ENCODE measurements at regions not wholly inside any gene's neighbourhood (a gene's known extent, or its start where the extent isn't known, plus 50 kb on each side); places are given as distances from the start of the nearest gene placed in this dataset.

DNA sequence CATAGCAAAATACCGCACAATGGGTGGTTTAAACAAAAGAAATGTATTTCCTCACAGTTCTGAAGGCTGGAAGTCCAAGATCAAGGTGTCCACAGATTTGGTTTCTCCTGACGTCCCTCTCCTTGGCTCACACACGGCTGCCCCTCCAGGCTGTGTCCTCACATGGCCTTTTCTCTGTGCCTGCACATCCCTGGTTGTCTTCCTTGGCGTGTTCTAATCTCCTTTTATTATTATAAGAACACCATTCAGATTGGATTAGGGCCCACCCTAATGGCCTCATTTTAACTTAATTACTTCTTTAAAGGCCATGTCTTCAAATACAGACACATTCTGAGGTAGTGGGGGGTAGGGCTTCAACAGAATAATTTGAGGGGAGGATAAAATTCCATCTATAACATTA lies 87.9 kb downstream of the FZD1 start:
- TF ChIP-seq EZH2phosphoT487 (IDR thresholded peaks at IDR 0.05; ENCODE audit: borderline replicate concordance, low read length) (no peak), CTCF (IDR thresholded peaks at IDR 0.05; ENCODE audit: low read depth, low read length, poor library complexity, severe bottlenecking) (no peak)

GRCh38 chr7:91353848-91354247 lies 89.6 kb downstream of the FZD1 start:
- Histone ChIP-seq H3K4me3 (ENCODE audit: low read length) (no peak overlapping the region), H4K20me1 (ENCODE audit: control insufficient read depth, insufficient read depth, low read depth, low read length) (no peaks in the 10 kb centered on the region), H3K27ac (ENCODE audit: low read depth, low read length) (no peak overlapping the region), H3K27me3 (ENCODE audit: control insufficient read depth, low read length) (no peaks in the 10 kb centered on the region), H3K4me2 (ENCODE audit: low read length) (no peak overlapping the region), H3K9me2 (replicated peaks; ENCODE audit: control insufficient read depth, low read length) (no peaks in the 10 kb centered on the region), H3K79me2 (ENCODE audit: control insufficient read depth, low read length) (no peaks in the 10 kb centered on the region), H3K36me3 (ENCODE audit: control insufficient read depth, low read length) (no peaks in the 10 kb centered on the region), H3F3A (ENCODE audit: control insufficient read depth, insufficient read depth) (no peaks in the 10 kb centered on the region), H3K9me3 (ENCODE audit: control insufficient read depth, insufficient read depth, low read length) (no peaks in the 10 kb centered on the region), H3K4me1 (ENCODE audit: control insufficient read depth, low read length) (peaks cover 33% of the 10 kb centered on the region)
- TF ChIP-seq EZH2phosphoT487 (IDR thresholded peaks at IDR 0.05; ENCODE audit: borderline replicate concordance, low read length) (no peak), CTCF (IDR thresholded peaks at IDR 0.05; ENCODE audit: low read depth, low read length, poor library complexity, severe bottlenecking) (no peak)

More for the DNA sequence above, 87.9 kb downstream of the FZD1 start:
- no peaks in the 10 kb centered on the region for H3K9me3 ChIP-seq (ENCODE audit: control insufficient read depth, insufficient read depth, low read length)
- H3K79me2 ChIP-seq (ENCODE audit: control insufficient read depth, low read length): no peaks in the 10 kb centered on the region
- peak overlapping the region; percentile 18 for H3K27ac ChIP-seq (ENCODE audit: low read depth, low read length)
- no peaks in the 10 kb centered on the region for H3K36me3 ChIP-seq (ENCODE audit: control insufficient read depth, low read length)
- no peaks in the 10 kb centered on the region for H3K9me2 ChIP-seq (replicated peaks; ENCODE audit: control insufficient read depth, low read length)
- peak overlapping the region; percentile 2 for H3K4me3 ChIP-seq (ENCODE audit: low read length)
- peaks cover 50% of the 10 kb centered on the region for H3K4me1 ChIP-seq (ENCODE audit: control insufficient read depth, low read length)
- peak overlapping the region; percentile 24 for H3K4me2 ChIP-seq (ENCODE audit: low read length)
- H4K20me1 ChIP-seq (ENCODE audit: control insufficient read depth, insufficient read depth, low read depth, low read length): no peaks in the 10 kb centered on the region
- no peaks in the 10 kb centered on the region for H3F3A ChIP-seq (ENCODE audit: control insufficient read depth, insufficient read depth)
- no peaks in the 10 kb centered on the region for H3K27me3 ChIP-seq (ENCODE audit: control insufficient read depth, low read length)

GRCh38 chr7:91355695-91356435 lies 91.6 kb downstream of the FZD1 start:
- H3K4me3 ChIP-seq (ENCODE audit: low read length): no peak overlapping the region
- H3K36me3 ChIP-seq (ENCODE audit: control insufficient read depth, low read length): no peaks in the 10 kb centered on the region
- TF ChIP-seq EZH2phosphoT487 (IDR thresholded peaks at IDR 0.05; ENCODE audit: borderline replicate concordance, low read length) (no peak), CTCF (IDR thresholded peaks at IDR 0.05; ENCODE audit: low read depth, low read length, poor library complexity, severe bottlenecking) (no peak)
- no peaks in the 10 kb centered on the region for H3K9me2 ChIP-seq (replicated peaks; ENCODE audit: control insufficient read depth, low read length)
- H3K4me1 ChIP-seq (ENCODE audit: control insufficient read depth, low read length): peaks cover 19% of the 10 kb centered on the region
- H3K4me2 ChIP-seq (ENCODE audit: low read length): no peak overlapping the region
- H3K9me3 ChIP-seq (ENCODE audit: control insufficient read depth, insufficient read depth, low read length): no peaks in the 10 kb centered on the region
- no peaks in the 10 kb centered on the region for H3K79me2 ChIP-seq (ENCODE audit: control insufficient read depth, low read length)
- H4K20me1 ChIP-seq (ENCODE audit: control insufficient read depth, insufficient read depth, low read depth, low read length): no peaks in the 10 kb centered on the region
- no peaks in the 10 kb centered on the region for H3K27me3 ChIP-seq (ENCODE audit: control insufficient read depth, low read length)
- no peak overlapping the region for H3K27ac ChIP-seq (ENCODE audit: low read depth, low read length)
- no peaks in the 10 kb centered on the region for H3F3A ChIP-seq (ENCODE audit: control insufficient read depth, insufficient read depth)

All from DOHH2 (cell line).